HS-5 (cell line): ENCODE measurements at regions not wholly inside any gene's neighbourhood (a gene's known extent, or its start where the extent isn't known, plus 50 kb on each side); places are given as distances from the start of the nearest gene placed in this dataset.
A peak's percentile ranks its signal among the peaks of the same experiment; 100 is the strongest.

ENCODE experiments used
- DNase-seq: peaks from one replicate; pipeline ENCODE4 v3.0.0-alpha.2; 2012; ENCODE audit warnings: low read depth

GRCh38 chr15:46856839-46857502 lies 860.3 kb upstream of the SEMA6D start:
- no peak for DNase-seq

GRCh38 chr15:46858150-46858549 lies 859.2 kb upstream of the SEMA6D start:
- DNase-seq, result no peak

- no peak for DNase-seq
Observed at GRCh38 chr15:46861796-46862195, 855.5 kb upstream of the SEMA6D start.

GRCh38 chr15:46865155-46865554 lies 852.1 kb upstream of the SEMA6D start:
- DNase-seq, result no peak

GRCh38 chr15:46872286-46872980 lies 844.9 kb upstream of the SEMA6D start:
- no peak for DNase-seq

- no peak for DNase-seq
Observed at GRCh38 chr15:46872981-46873330, 844.3 kb upstream of the SEMA6D start.

GRCh38 chr15:46879032-46879770 lies 838.1 kb upstream of the SEMA6D start:
- no peak for DNase-seq

- no peak for DNase-seq
Observed at GRCh38 chr15:46880791-46881190, 836.5 kb upstream of the SEMA6D start.

- peak; percentile 40 for DNase-seq
Observed at GRCh38 chr15:46892621-46893160, 824.6 kb upstream of the SEMA6D start.

- no peak for DNase-seq
Observed at GRCh38 chr15:46894644-46895043, 822.7 kb upstream of the SEMA6D start.

GRCh38 chr15:46897266-46897665 lies 820.0 kb upstream of the SEMA6D start:
- no peak for DNase-seq

- peak; percentile 28 for DNase-seq
Observed at GRCh38 chr15:46901001-46901400, 816.3 kb upstream of the SEMA6D start.

- DNase-seq, result no peak
Observed at GRCh38 chr15:46917721-46918252, 799.5 kb upstream of the SEMA6D start.

GRCh38 chr15:46918462-46919140 lies 798.7 kb upstream of the SEMA6D start:
- no peak for DNase-seq

GRCh38 chr15:46921891-46922290 lies 795.4 kb upstream of the SEMA6D start:
- no peak for DNase-seq

- no peak for DNase-seq
Observed at GRCh38 chr15:46930426-46930825, 786.9 kb upstream of the SEMA6D start.

- DNase-seq, result no peak
Observed at GRCh38 chr15:46933332-46933731, 784.0 kb upstream of the SEMA6D start.

- no peak for DNase-seq
Observed at GRCh38 chr15:46934851-46935250, 782.5 kb upstream of the SEMA6D start.

- DNase-seq, result no peak
Observed at GRCh38 chr15:46938169-46938568, 779.1 kb upstream of the SEMA6D start.

- no peak for DNase-seq
Observed at GRCh38 chr15:46941241-46941640, 776.1 kb upstream of the SEMA6D start.

GRCh38 chr15:46946953-46947352 lies 770.4 kb upstream of the SEMA6D start:
- DNase-seq, result no peak

- no peak for DNase-seq
Observed at GRCh38 chr15:46955576-46955975, 761.7 kb upstream of the SEMA6D start.
